ENCODE measurements at regions not wholly inside any gene's neighbourhood (a gene's known extent, or its start where the extent isn't known, plus 50 kb on each side); places are given as distances from the start of the nearest gene placed in this dataset.

GRCh38 chr2:64730551-64731262 lies 77.0 kb upstream of the SERTAD2 start (continued):
- peak; percentile 33; the same call in 1 of the 2 replicates for TF ChIP-seq ZNF518A (tag by site-specific recombination; conservative IDR thresholded peaks at IDR 0.05; ENCODE audit: low read depth)
- no peak for TF ChIP-seq ZNF530 (tag by site-specific recombination; IDR thresholded peaks at IDR 0.05; ENCODE audit: low read depth)
- TF ChIP-seq SP2 (tag by site-specific recombination; IDR thresholded peaks at IDR 0.05): no peak
- TF ChIP-seq ZNF692 (tag by site-specific recombination; IDR thresholded peaks at IDR 0.05): peak; percentile 83; the same call in 1 of the 2 replicates
- peak; percentile 70; the same call in 1 of the 2 replicates for TF ChIP-seq TSHZ1 (tag by site-specific recombination; IDR thresholded peaks at IDR 0.05; ENCODE audit: borderline replicate concordance)
- peak; percentile 72; the same call in 1 of the 2 replicates for TF ChIP-seq ZNF184 (tag by site-specific recombination; IDR thresholded peaks at IDR 0.05)
- no peak for TF ChIP-seq ZNF704 (tag by site-specific recombination; IDR thresholded peaks at IDR 0.05)
- TF ChIP-seq ZNF174 (tag by site-specific recombination; IDR thresholded peaks at IDR 0.05): no peak
- 0 out of 2 replicates have a peak, but pooled peaks have one; percentile 14 for TF ChIP-seq ZNF580 (tag by site-specific recombination; IDR thresholded peaks at IDR 0.05)
- TF ChIP-seq ZNF280D (tag by site-specific recombination; IDR thresholded peaks at IDR 0.05): peak; percentile 67; the same call in 1 of the 2 replicates
- peak; percentile 86 for TF ChIP-seq ZXDB (tag by site-specific recombination; IDR thresholded peaks at IDR 0.05)
- TF ChIP-seq KLF8 (tag by site-specific recombination; IDR thresholded peaks at IDR 0.05): peak; percentile 53; the same call in 1 of the 2 replicates
- no peak for TF ChIP-seq ZNF510 (tag by site-specific recombination; IDR thresholded peaks at IDR 0.05; ENCODE audit: insufficient replicate concordance)
- TF ChIP-seq TRIM28 (IDR thresholded peaks at IDR 0.05; ENCODE audit: borderline replicate concordance, low read length): no peak; the same call in 1 of the 2 replicates
- peak; percentile 75; the same call in 1 of the 2 replicates for TF ChIP-seq ZNF501 (tag by site-specific recombination; IDR thresholded peaks at IDR 0.05)
- peak; percentile 95 for TF ChIP-seq TCF7L2 (IDR thresholded peaks at IDR 0.05; ENCODE audit: borderline replicate concordance, low read depth, low read length)
- TF ChIP-seq ZNF26 (tag by site-specific recombination; IDR thresholded peaks at IDR 0.05): no peak
- TF ChIP-seq ZNF792 (tag by site-specific recombination; IDR thresholded peaks at IDR 0.05): peak; percentile 32; the same call in 1 of the 2 replicates
- no peak for TF ChIP-seq ZNF777 (tag by site-specific recombination; IDR thresholded peaks at IDR 0.05; ENCODE audit: borderline replicate concordance)
- TF ChIP-seq ZNF76 (tag by site-specific recombination; IDR thresholded peaks at IDR 0.05; ENCODE audit: borderline replicate concordance, low read depth): no peak; the same call in 1 of the 2 replicates
- TF ChIP-seq ZNF341 (tag by site-specific recombination; IDR thresholded peaks at IDR 0.05; ENCODE audit: low read depth): peak; percentile 30; the same call in 1 of the 2 replicates
- TF ChIP-seq KLF1 (tag by site-specific recombination; IDR thresholded peaks at IDR 0.05): no peak

Measured in HEK293 (cell line).